ENCODE measurements at regions not wholly inside any gene's neighbourhood (a gene's known extent, or its start where the extent isn't known, plus 50 kb on each side); places are given as distances from the start of the nearest gene placed in this dataset.

DNA sequence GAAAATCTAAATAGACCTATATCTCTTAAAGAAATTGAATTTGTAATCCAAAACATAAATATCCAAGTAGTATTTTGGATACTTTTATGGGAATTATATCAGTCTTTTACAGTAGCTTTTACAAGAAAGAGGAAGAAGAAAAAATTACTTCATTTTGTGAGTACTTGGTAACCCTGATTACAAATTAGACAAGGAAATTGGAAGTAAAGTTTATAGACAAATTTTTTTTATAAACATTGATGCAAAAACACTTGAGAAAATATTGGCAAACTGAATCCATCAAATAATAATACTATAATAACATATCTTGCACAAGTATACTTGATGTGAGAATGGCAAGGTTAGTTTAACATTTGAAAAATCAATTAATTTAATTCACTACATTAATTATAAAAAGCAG, 954.1 kb upstream of the MIR17HG start:
- no peak for TF ChIP-seq POLR2A (IDR thresholded peaks at IDR 0.05)
- TF ChIP-seq, protein P1, sequence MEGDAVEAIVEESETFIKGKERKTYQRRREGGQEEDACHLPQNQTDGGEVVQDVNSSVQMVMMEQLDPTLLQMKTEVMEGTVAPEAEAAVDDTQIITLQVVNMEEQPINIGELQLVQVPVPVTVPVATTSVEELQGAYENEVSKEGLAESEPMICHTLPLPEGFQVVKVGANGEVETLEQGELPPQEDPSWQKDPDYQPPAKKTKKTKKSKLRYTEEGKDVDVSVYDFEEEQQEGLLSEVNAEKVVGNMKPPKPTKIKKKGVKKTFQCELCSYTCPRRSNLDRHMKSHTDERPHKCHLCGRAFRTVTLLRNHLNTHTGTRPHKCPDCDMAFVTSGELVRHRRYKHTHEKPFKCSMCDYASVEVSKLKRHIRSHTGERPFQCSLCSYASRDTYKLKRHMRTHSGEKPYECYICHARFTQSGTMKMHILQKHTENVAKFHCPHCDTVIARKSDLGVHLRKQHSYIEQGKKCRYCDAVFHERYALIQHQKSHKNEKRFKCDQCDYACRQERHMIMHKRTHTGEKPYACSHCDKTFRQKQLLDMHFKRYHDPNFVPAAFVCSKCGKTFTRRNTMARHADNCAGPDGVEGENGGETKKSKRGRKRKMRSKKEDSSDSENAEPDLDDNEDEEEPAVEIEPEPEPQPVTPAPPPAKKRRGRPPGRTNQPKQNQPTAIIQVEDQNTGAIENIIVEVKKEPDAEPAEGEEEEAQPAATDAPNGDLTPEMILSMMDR (IDR thresholded peaks at IDR 0.05): no peak

Data from esophagus squamous epithelium (tissue), 4 donors.